Karpas-422 (cell line): ENCODE measurements at regions not wholly inside any gene's neighbourhood (a gene's known extent, or its start where the extent isn't known, plus 50 kb on each side); places are given as distances from the start of the nearest gene placed in this dataset.

Experiments
- DNase-seq: peaks from one replicate; pipeline ENCODE4 v3.0.0-alpha.2; 2015
- H2AFZ ChIP-seq: fragments of 200-600 bp; sonication (generic); 2 replicates; pipeline ENCODE4 v1.6.1; 2014; ENCODE audit warnings: antibody characterized with exemption, low read length, mixed read lengths
- H3K27ac ChIP-seq: fragments of 200-600 bp; sonication (generic); 2 replicates; pipeline ENCODE4 v1.5.1; 2014; ENCODE audit warnings: mild to moderate bottlenecking, low read length, moderate library complexity
- H3K27me3 ChIP-seq: fragments of 200-600 bp; sonication (generic); 2 replicates; pipeline ENCODE4 v1.6.1; 2014; ENCODE audit warnings: low read length, mixed read lengths
- H3K36me3 ChIP-seq: fragments of 200-600 bp; sonication (generic); 2 replicates; pipeline ENCODE4 v1.6.1; 2014; ENCODE audit warnings: low read length, mixed read lengths; ENCODE audit not compliant: insufficient read depth
- H3K4me1 ChIP-seq: fragments of 200-600 bp; sonication (generic); 2 replicates; pipeline ENCODE4 v1.6.1; 2014; ENCODE audit warnings: mild to moderate bottlenecking, low read length, mixed read lengths
- H3K4me2 ChIP-seq: fragments of 200-600 bp; sonication (generic); 2 replicates; pipeline ENCODE4 v1.6.1; 2014; ENCODE audit warnings: low read length, low read depth, mild to moderate bottlenecking; ENCODE audit not compliant: poor library complexity, severe bottlenecking
- H3K4me3 ChIP-seq: fragments of 200-600 bp; sonication (generic); 2 replicates; pipeline ENCODE4 v1.5.1; 2014; ENCODE audit warnings: mild to moderate bottlenecking, antibody characterized with exemption, low read length, mixed read lengths
- H3K79me2 ChIP-seq: fragments of 200-600 bp; sonication (generic); 2 replicates; pipeline ENCODE4 v1.6.1; 2014; ENCODE audit warnings: mild to moderate bottlenecking, low read length, mixed read lengths
- H3K9ac ChIP-seq: fragments of 200-600 bp; sonication (generic); 2 replicates; pipeline ENCODE4 v1.6.0; 2014; ENCODE audit warnings: low read length
- H3K9me2 ChIP-seq: fragments of 200-600 bp; sonication (generic), shearing (Covaris generic); replicated peaks from 2 replicates; pipeline ENCODE4 v1.6.0; 2014; ENCODE audit warnings: mild to moderate bottlenecking, low read length, moderate library complexity; ENCODE audit not compliant: insufficient read depth
- H3K9me3 ChIP-seq: fragments of 300-700, 200-600 bp; sonication (generic); 2 replicates; pipeline ENCODE4 v1.6.1; 2014; ENCODE audit warnings: low read length, mixed read lengths
- H4K20me1 ChIP-seq: fragments of 200-600 bp; sonication (generic); 2 replicates; pipeline ENCODE4 v1.6.1; 2014; ENCODE audit warnings: mild to moderate bottlenecking, antibody characterized with exemption, low read length, low read depth; ENCODE audit not compliant: insufficient read depth

DNA sequence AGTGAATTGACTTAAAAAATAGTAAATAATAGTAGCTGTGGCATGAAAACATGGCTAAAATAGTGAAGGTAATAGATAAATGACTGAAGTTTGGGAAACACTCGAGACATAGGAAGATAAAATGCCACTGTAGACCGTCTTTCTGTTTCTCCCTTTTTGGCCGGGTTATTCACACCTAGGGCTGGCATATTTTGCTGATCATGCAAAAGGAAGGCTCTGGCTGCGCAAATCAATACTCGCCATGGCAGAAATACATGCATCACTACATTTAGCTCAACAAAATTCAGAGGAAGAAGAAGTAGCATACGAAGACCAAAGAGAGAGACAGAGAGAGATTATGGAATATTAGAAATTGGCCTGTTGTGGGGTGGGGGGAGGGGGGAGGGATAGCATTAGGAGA, 242.2 kb upstream of the KBTBD8 start:
- Histone ChIP-seq H3K4me3 (no peak overlapping the region), H3K9me2 (no peaks in the 10 kb centered on the region), H4K20me1 (no peaks in the 10 kb centered on the region), H2AFZ (no peak overlapping the region), H3K79me2 (no peaks in the 10 kb centered on the region), H3K9ac (no peak overlapping the region), H3K36me3 (no peaks in the 10 kb centered on the region; the same call in 1 of the 2 replicates), H3K27me3 (no peaks in the 10 kb centered on the region), H3K4me2 (no peak overlapping the region), H3K27ac (no peak overlapping the region), H3K9me3 (no peaks in the 10 kb centered on the region), H3K4me1 (no peaks in the 10 kb centered on the region)
- no peak for DNase-seq

GRCh38 chr3:66756468-66757036, 241.6 kb upstream of the KBTBD8 start:
- Histone ChIP-seq H3K9ac (no peak overlapping the region), H3K9me3 (no peaks in the 10 kb centered on the region), H3K79me2 (no peaks in the 10 kb centered on the region), H3K4me2 (no peak overlapping the region), H3K27me3 (no peaks in the 10 kb centered on the region), H3K36me3 (no peaks in the 10 kb centered on the region; the same call in 1 of the 2 replicates), H4K20me1 (no peaks in the 10 kb centered on the region), H3K4me1 (no peaks in the 10 kb centered on the region), H3K27ac (no peak overlapping the region), H2AFZ (no peak overlapping the region), H3K9me2 (no peaks in the 10 kb centered on the region), H3K4me3 (no peak overlapping the region)
- no peak for DNase-seq

- no peak for DNase-seq
- Histone ChIP-seq H3K9me2 (no peaks in the 10 kb centered on the region), H3K79me2 (no peaks in the 10 kb centered on the region), H3K4me1 (no peaks in the 10 kb centered on the region), H4K20me1 (no peaks in the 10 kb centered on the region), H3K36me3 (no peaks in the 10 kb centered on the region), H3K27me3 (no peaks in the 10 kb centered on the region; the same call in 1 of the 2 replicates), H3K4me3 (no peak overlapping the region), H3K27ac (no peak overlapping the region), H3K4me2 (no peak overlapping the region), H3K9me3 (no peaks in the 10 kb centered on the region), H3K9ac (no peak overlapping the region), H2AFZ (no peak overlapping the region)
Observed at GRCh38 chr3:66761093-66761780, 236.9 kb upstream of the KBTBD8 start.

- Histone ChIP-seq H3K4me2 (no peak overlapping the region), H3K4me3 (no peak overlapping the region), H3K9me2 (no peaks in the 10 kb centered on the region), H3K4me1 (no peaks in the 10 kb centered on the region), H2AFZ (no peak overlapping the region), H4K20me1 (no peaks in the 10 kb centered on the region), H3K9ac (no peak overlapping the region), H3K9me3 (no peaks in the 10 kb centered on the region), H3K36me3 (no peaks in the 10 kb centered on the region), H3K27ac (no peak overlapping the region), H3K79me2 (no peaks in the 10 kb centered on the region), H3K27me3 (no peaks in the 10 kb centered on the region; the same call in 1 of the 2 replicates)
- DNase-seq: no peak
Observed at GRCh38 chr3:66762916-66763693, 235.0 kb upstream of the KBTBD8 start.

- Histone ChIP-seq H3K27ac (no peak overlapping the region), H3K4me2 (no peak overlapping the region), H3K9me3 (no peaks in the 10 kb centered on the region), H3K27me3 (no peaks in the 10 kb centered on the region), H2AFZ (no peak overlapping the region), H3K79me2 (no peaks in the 10 kb centered on the region), H4K20me1 (no peaks in the 10 kb centered on the region), H3K9me2 (no peaks in the 10 kb centered on the region), H3K36me3 (no peaks in the 10 kb centered on the region), H3K4me1 (peaks cover 17% of the 10 kb centered on the region), H3K9ac (no peak overlapping the region), H3K4me3 (no peak overlapping the region)
- no peak for DNase-seq
Observed at GRCh38 chr3:66778107-66778506, 220.0 kb upstream of the KBTBD8 start.

DNA sequence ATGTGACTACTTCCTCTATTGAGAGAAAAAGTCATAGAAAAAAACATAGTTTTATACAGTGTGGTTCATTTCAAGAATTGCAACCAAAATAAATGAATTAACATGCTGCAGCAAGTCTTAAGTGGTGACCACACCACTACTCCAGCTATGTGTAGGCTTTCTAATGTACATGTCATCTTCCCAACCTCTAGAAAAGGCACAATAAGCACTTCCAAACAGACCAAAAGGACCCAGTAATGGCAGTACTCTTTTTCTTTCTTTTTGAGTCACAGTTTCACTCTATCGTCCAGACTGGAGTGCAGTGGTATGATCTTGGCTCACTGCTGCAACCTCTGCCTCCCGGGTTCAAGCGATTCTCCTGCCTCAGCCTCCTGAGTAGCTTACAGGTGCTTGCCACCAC, 219.3 kb upstream of the KBTBD8 start:
- peaks cover 24% of the 10 kb centered on the region for H3K4me1 ChIP-seq
- DNase-seq: no peak

GRCh38 chr3:66785191-66785909, 212.8 kb upstream of the KBTBD8 start:
- no peak for DNase-seq
- Histone ChIP-seq H2AFZ (no peak overlapping the region), H3K4me3 (no peak overlapping the region), H3K27ac (no peak overlapping the region), H4K20me1 (no peaks in the 10 kb centered on the region), H3K9ac (no peak overlapping the region), H3K36me3 (peaks cover 4% of the 10 kb centered on the region; the same call in 1 of the 2 replicates), H3K9me3 (no peaks in the 10 kb centered on the region), H3K4me1 (peaks cover 15% of the 10 kb centered on the region), H3K27me3 (no peaks in the 10 kb centered on the region), H3K79me2 (no peaks in the 10 kb centered on the region), H3K4me2 (no peak overlapping the region), H3K9me2 (no peaks in the 10 kb centered on the region)

More for the DNA sequence above, 219.3 kb upstream of the KBTBD8 start:
- Histone ChIP-seq H3K4me3 (no peak overlapping the region), H3K4me2 (no peak overlapping the region), H3K79me2 (no peaks in the 10 kb centered on the region), H3K27ac (no peak overlapping the region), H4K20me1 (no peaks in the 10 kb centered on the region), H3K9me3 (no peaks in the 10 kb centered on the region), H3K9ac (no peak overlapping the region), H3K36me3 (no peaks in the 10 kb centered on the region), H3K9me2 (no peaks in the 10 kb centered on the region), H3K27me3 (no peaks in the 10 kb centered on the region), H2AFZ (no peak overlapping the region; the same call in 1 of the 2 replicates)
